ENCODE measurements at regions not wholly inside any gene's neighbourhood (a gene's known extent, or its start where the extent isn't known, plus 50 kb on each side); places are given as distances from the start of the nearest gene placed in this dataset.

GRCh38 chr2:37838541-37839167 is 86.4 kb upstream of the RMDN2 start:
- no peak for DNase-seq (ENCODE audit: low read depth)

- no peak for DNase-seq (ENCODE audit: low read depth)
These were observed 85.1 kb upstream of the RMDN2 start for GRCh38 chr2:37839991-37840390.

- no peak for DNase-seq (ENCODE audit: low read depth)
These were observed 82.2 kb upstream of the RMDN2 start for GRCh38 chr2:37842732-37843440.

GRCh38 chr2:37843556-37843955 is 81.5 kb upstream of the RMDN2 start:
- DNase-seq (ENCODE audit: low read depth), result peak; percentile 34

GRCh38 chr2:37846207-37846606 is 78.9 kb upstream of the RMDN2 start:
- no peak for DNase-seq (ENCODE audit: low read depth)

- no peak for DNase-seq (ENCODE audit: low read depth)
These were observed 77.3 kb upstream of the RMDN2 start for GRCh38 chr2:37847792-37848191.

GRCh38 chr2:37848451-37848850 is 76.6 kb upstream of the RMDN2 start:
- no peak for DNase-seq (ENCODE audit: low read depth)

GRCh38 chr2:37849911-37850310 is 75.2 kb upstream of the RMDN2 start:
- no peak for DNase-seq (ENCODE audit: low read depth)

- no peak for DNase-seq (ENCODE audit: low read depth)
These were observed 73.7 kb upstream of the RMDN2 start for GRCh38 chr2:37851428-37851827.

- DNase-seq (ENCODE audit: low read depth), result no peak
These were observed 73.1 kb upstream of the RMDN2 start for GRCh38 chr2:37851828-37852584.

GRCh38 chr2:37852585-37853014 is 72.5 kb upstream of the RMDN2 start:
- DNase-seq (ENCODE audit: low read depth), result no peak

- DNase-seq (ENCODE audit: low read depth), result no peak
These were observed 70.3 kb upstream of the RMDN2 start for GRCh38 chr2:37854676-37855282.

GRCh38 chr2:37855283-37856041 is 69.6 kb upstream of the RMDN2 start:
- no peak for DNase-seq (ENCODE audit: low read depth)

GRCh38 chr2:37856101-37856751 is 68.9 kb upstream of the RMDN2 start:
- no peak for DNase-seq (ENCODE audit: low read depth)

GRCh38 chr2:37857575-37858399 is 67.3 kb upstream of the RMDN2 start:
- DNase-seq (ENCODE audit: low read depth), result no peak

- DNase-seq (ENCODE audit: low read depth), result peak; percentile 54
These were observed 66.7 kb upstream of the RMDN2 start for GRCh38 chr2:37858400-37858711.

- no peak for DNase-seq (ENCODE audit: low read depth)
These were observed 66.3 kb upstream of the RMDN2 start for GRCh38 chr2:37858725-37859267.

- no peak for DNase-seq (ENCODE audit: low read depth)
These were observed 62.5 kb upstream of the RMDN2 start for GRCh38 chr2:37862620-37863019.

- no peak for DNase-seq (ENCODE audit: low read depth)
These were observed 60.9 kb upstream of the RMDN2 start for GRCh38 chr2:37864217-37864616.

- DNase-seq (ENCODE audit: low read depth), result no peak
These were observed 59.4 kb upstream of the RMDN2 start for GRCh38 chr2:37865640-37866039.

Data from GM04504 (cell line).